Panc1 (cell line): ENCODE measurements at regions not wholly inside any gene's neighbourhood (a gene's known extent, or its start where the extent isn't known, plus 50 kb on each side); places are given as distances from the start of the nearest gene placed in this dataset.

Experiments used
- ATAC-seq: fragments of 200-7000 bp; cut with Tn5 transposase; 2 replicates; pipeline ENCODE4 v1.9.1; 2020; ENCODE audit warnings: mild to moderate bottlenecking, moderate library complexity
- BruUV-seq: library from RNA; stranded (reverse); fragments of 400-500 nt; replicated peaks from 2 replicates; lab custom pipeline; 2021; lab: Mats Ljungman, UMichigan
- CTCF ChIA-PET: fragments of 300-600 bp; sonication (Branson Sonifier 250); formaldehyde crosslinking; loops from one replicate; lab custom pipeline; 2022; ENCODE audit warnings: antibody characterized with exemption; lab: Charles Lee
- POLR2A ChIA-PET: fragments of 300-600 bp; sonication (Branson Sonifier 250); formaldehyde crosslinking; loops from one replicate; lab custom pipeline; 2022; ENCODE audit warnings: antibody characterized with exemption; lab: Charles Lee
- DNase-seq: peaks from one replicate; pipeline ENCODE4 v3.0.0-alpha.2; 2010; ENCODE audit warnings: low read depth, low spot score
- H3K27ac ChIP-seq: 2 replicates; pipeline ENCODE4 v1.5.1; 2011; ENCODE audit warnings: mild to moderate bottlenecking, low read length, inconsistent platforms
- H3K27me3 ChIP-seq: fragments of 200-500 bp; sonication (Bioruptor generic); 2 replicates; pipeline ENCODE4 v1.6.0; 2014; ENCODE audit warnings: low read length, inconsistent platforms; ENCODE audit not compliant: control insufficient read depth, insufficient read depth
- H3K36me3 ChIP-seq: fragments of 200-500 bp; sonication (Bioruptor generic); 2 replicates; pipeline ENCODE4 v1.5.1; 2014; ENCODE audit warnings: inconsistent platforms, mild to moderate bottlenecking, low read length, moderate library complexity; ENCODE audit not compliant: control insufficient read depth, insufficient read depth
- H3K4me1 ChIP-seq: 2 replicates; pipeline ENCODE4 v1.5.1; 2011; ENCODE audit warnings: inconsistent platforms, mild to moderate bottlenecking, low read length, moderate library complexity; ENCODE audit not compliant: control insufficient read depth, insufficient read depth
- H3K4me3 ChIP-seq, 2 experiments: 2 replicates each; pipeline ENCODE4 v1.5.1; 2011 to 2012; ENCODE audit warnings: low read depth in 2 of 2, low read length in 2 of 2, mild to moderate bottlenecking in 2 of 2, inconsistent platforms in 1 of 2, moderate library complexity in 1 of 2
- H3K9me3 ChIP-seq: fragments of 200-500 bp; sonication (Bioruptor generic); 2 replicates; pipeline ENCODE4 v1.5.1; 2014; ENCODE audit warnings: low read depth, mild to moderate bottlenecking, inconsistent platforms, low read length, moderate library complexity; ENCODE audit not compliant: control insufficient read depth, insufficient read depth
- POLR2AphosphoS5 ChIP-seq: IDR thresholded peaks from 2 replicates; pipeline ENCODE4 v1.6.1; 2012; ENCODE audit warnings: mild to moderate bottlenecking, low read depth, low read length, moderate library complexity
- SIN3A ChIP-seq: IDR thresholded peaks from 2 replicates; pipeline ENCODE4 v1.6.1; 2012; ENCODE audit warnings: low read depth, mild to moderate bottlenecking, low read length, moderate library complexity, borderline replicate concordance; ENCODE audit not compliant: insufficient read depth
- TCF7L2 ChIP-seq: IDR thresholded peaks from 2 replicates; pipeline ENCODE4 v1.6.1; 2011; ENCODE audit warnings: mild to moderate bottlenecking, low read depth, low read length, inconsistent platforms
- in situ Hi-C: cut with HindIII; loops from 2 replicates; pipeline ENCODE4 v1.10.0; 2016; ENCODE audit warnings: low sequenced_read_pairs, low pct_unique_long_range_greater_than_20kb
- intact Hi-C: fragments of 100-400 bp; cut with micrococcal nuclease; formaldehyde crosslinking; loops from one replicate; pipeline ENCODE4 v1.10.0; 2022; ENCODE audit not compliant: unreplicated experiment
- TF ChIP-seq, protein P1 (sequence below): fragments of 450-650 bp; IDR thresholded peaks from 2 replicates; pipeline ENCODE4 v1.5.1; 2017; ENCODE audit warnings: mild to moderate bottlenecking
- TF ChIP-seq, protein P2 (sequence below), 2 experiments: IDR thresholded peaks; 2 replicates each; pipeline ENCODE4 v1.6.1; 2011 to 2012; ENCODE audit warnings: low read depth in 2 of 2, control low read depth in 1 of 2, low read length in 1 of 2, mild to moderate bottlenecking in 1 of 2, moderate library complexity in 1 of 2; ENCODE audit not compliant: insufficient read depth in 1 of 2

GRCh38 chr7:138243836-138244235, 167.6 kb downstream of the AKR1D1 start:
- CTCF ChIA-PET = no interaction called here

GRCh38 chr7:138244606-138245005, 168.3 kb downstream of the AKR1D1 start:
- ChIA-PET POLR2A (no interaction called here), CTCF (no interaction called here)
- in situ Hi-C loops = no loop called here
- no TSS peak for BruUV-seq
- Histone ChIP-seq H3K36me3 (no peaks in the 10 kb centered on the region), H3K27ac (no peak overlapping the region), H3K4me1 (no peaks in the 10 kb centered on the region), H3K4me3 (no peak overlapping the region), H3K9me3 (no peaks in the 10 kb centered on the region), H3K27me3 (no peaks in the 10 kb centered on the region)
- intact Hi-C loops = no loop called here
- no peak for DNase-seq
- no peak for ATAC-seq
- TF ChIP-seq, protein P1, sequence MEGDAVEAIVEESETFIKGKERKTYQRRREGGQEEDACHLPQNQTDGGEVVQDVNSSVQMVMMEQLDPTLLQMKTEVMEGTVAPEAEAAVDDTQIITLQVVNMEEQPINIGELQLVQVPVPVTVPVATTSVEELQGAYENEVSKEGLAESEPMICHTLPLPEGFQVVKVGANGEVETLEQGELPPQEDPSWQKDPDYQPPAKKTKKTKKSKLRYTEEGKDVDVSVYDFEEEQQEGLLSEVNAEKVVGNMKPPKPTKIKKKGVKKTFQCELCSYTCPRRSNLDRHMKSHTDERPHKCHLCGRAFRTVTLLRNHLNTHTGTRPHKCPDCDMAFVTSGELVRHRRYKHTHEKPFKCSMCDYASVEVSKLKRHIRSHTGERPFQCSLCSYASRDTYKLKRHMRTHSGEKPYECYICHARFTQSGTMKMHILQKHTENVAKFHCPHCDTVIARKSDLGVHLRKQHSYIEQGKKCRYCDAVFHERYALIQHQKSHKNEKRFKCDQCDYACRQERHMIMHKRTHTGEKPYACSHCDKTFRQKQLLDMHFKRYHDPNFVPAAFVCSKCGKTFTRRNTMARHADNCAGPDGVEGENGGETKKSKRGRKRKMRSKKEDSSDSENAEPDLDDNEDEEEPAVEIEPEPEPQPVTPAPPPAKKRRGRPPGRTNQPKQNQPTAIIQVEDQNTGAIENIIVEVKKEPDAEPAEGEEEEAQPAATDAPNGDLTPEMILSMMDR = no peak
- no peak for TF ChIP-seq TCF7L2
- TF ChIP-seq POLR2AphosphoS5 = no peak
- TF ChIP-seq, protein P2, sequence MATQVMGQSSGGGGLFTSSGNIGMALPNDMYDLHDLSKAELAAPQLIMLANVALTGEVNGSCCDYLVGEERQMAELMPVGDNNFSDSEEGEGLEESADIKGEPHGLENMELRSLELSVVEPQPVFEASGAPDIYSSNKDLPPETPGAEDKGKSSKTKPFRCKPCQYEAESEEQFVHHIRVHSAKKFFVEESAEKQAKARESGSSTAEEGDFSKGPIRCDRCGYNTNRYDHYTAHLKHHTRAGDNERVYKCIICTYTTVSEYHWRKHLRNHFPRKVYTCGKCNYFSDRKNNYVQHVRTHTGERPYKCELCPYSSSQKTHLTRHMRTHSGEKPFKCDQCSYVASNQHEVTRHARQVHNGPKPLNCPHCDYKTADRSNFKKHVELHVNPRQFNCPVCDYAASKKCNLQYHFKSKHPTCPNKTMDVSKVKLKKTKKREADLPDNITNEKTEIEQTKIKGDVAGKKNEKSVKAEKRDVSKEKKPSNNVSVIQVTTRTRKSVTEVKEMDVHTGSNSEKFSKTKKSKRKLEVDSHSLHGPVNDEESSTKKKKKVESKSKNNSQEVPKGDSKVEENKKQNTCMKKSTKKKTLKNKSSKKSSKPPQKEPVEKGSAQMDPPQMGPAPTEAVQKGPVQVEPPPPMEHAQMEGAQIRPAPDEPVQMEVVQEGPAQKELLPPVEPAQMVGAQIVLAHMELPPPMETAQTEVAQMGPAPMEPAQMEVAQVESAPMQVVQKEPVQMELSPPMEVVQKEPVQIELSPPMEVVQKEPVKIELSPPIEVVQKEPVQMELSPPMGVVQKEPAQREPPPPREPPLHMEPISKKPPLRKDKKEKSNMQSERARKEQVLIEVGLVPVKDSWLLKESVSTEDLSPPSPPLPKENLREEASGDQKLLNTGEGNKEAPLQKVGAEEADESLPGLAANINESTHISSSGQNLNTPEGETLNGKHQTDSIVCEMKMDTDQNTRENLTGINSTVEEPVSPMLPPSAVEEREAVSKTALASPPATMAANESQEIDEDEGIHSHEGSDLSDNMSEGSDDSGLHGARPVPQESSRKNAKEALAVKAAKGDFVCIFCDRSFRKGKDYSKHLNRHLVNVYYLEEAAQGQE (IDR thresholded peaks at IDR 0.05; ENCODE audit: insufficient read depth in 1 of 2, low read depth in 2 of 2, low read length in 1 of 2) = no peak
- no peak for TF ChIP-seq SIN3A

More at GRCh38 chr7:138243836-138244235, 167.6 kb downstream of the AKR1D1 start:
- in situ Hi-C loops = no loop called here
- Histone ChIP-seq H3K4me3 (no peak overlapping the region), H3K36me3 (no peaks in the 10 kb centered on the region), H3K27ac (no peak overlapping the region), H3K4me1 (no peaks in the 10 kb centered on the region), H3K27me3 (no peaks in the 10 kb centered on the region), H3K9me3 (no peaks in the 10 kb centered on the region)
- TF ChIP-seq SIN3A (no peak), POLR2AphosphoS5 (no peak), TCF7L2 (no peak)
- TF ChIP-seq, protein P1 = no peak
- TF ChIP-seq, protein P2 (IDR thresholded peaks at IDR 0.05; ENCODE audit: insufficient read depth in 1 of 2, low read depth in 2 of 2, low read length in 1 of 2) = no peak
- DNase-seq (no peak), ATAC-seq (no peak)
- intact Hi-C loops = no loop called here
- BruUV-seq = no TSS peak
- POLR2A ChIA-PET = no interaction called here
